GM20000 (cell line): ENCODE measurements at regions not wholly inside any gene's neighbourhood (a gene's known extent, or its start where the extent isn't known, plus 50 kb on each side); places are given as distances from the start of the nearest gene placed in this dataset.

Source experiments
- DNase-seq: peaks from one replicate; pipeline ENCODE4 v3.0.0; 2012; ENCODE audit warnings: low spot score
- TF ChIP-seq, protein P1 (sequence below): IDR thresholded peaks from 2 replicates; pipeline ENCODE4 v1.5.1; 2012; ENCODE audit warnings: mild to moderate bottlenecking, control low read depth; ENCODE audit errors: extremely low read depth, missing control alignments

DNA sequence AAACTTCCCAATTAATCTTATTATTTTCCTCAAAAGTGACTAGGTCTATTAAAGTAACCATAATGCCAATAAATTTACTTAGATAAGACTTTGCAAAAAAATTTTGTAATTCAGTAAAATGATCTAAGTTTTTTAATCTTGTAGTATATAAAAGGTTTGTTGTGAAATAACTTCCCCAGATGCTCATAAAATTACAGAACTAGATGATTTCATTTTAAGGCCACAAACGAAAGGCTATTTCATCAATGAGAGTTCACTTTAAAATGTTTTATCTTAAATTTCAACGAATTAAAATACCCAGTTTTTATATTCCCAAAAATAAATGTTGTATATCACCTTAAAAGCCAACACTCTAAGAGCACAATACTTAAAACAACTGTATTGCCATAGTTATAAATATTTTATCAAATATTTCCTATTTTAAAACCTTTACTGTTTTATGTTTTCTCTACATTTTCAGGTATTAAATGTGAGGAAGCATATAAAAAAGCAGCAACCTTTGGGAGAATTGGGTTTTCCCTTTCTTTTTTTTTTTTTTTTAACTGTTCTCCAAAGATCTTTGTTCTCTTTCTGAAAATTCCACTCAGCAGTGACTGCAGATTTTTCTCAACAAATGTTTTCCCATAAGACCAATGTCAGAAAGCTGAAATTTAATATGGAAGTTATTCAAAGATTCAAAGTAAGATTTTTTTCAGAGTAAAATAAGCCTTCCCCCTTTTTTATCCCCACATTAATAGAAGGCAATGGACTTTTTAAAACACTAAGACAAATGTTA is 169.9 kb downstream of the CYB561 start:
- no peak for DNase-seq
- TF ChIP-seq, protein P1, sequence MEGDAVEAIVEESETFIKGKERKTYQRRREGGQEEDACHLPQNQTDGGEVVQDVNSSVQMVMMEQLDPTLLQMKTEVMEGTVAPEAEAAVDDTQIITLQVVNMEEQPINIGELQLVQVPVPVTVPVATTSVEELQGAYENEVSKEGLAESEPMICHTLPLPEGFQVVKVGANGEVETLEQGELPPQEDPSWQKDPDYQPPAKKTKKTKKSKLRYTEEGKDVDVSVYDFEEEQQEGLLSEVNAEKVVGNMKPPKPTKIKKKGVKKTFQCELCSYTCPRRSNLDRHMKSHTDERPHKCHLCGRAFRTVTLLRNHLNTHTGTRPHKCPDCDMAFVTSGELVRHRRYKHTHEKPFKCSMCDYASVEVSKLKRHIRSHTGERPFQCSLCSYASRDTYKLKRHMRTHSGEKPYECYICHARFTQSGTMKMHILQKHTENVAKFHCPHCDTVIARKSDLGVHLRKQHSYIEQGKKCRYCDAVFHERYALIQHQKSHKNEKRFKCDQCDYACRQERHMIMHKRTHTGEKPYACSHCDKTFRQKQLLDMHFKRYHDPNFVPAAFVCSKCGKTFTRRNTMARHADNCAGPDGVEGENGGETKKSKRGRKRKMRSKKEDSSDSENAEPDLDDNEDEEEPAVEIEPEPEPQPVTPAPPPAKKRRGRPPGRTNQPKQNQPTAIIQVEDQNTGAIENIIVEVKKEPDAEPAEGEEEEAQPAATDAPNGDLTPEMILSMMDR, result no peak

GRCh38 chr17:63276821-63277220 is 169.3 kb downstream of the CYB561 start:
- TF ChIP-seq, protein P1, result no peak
- DNase-seq, result no peak

DNA sequence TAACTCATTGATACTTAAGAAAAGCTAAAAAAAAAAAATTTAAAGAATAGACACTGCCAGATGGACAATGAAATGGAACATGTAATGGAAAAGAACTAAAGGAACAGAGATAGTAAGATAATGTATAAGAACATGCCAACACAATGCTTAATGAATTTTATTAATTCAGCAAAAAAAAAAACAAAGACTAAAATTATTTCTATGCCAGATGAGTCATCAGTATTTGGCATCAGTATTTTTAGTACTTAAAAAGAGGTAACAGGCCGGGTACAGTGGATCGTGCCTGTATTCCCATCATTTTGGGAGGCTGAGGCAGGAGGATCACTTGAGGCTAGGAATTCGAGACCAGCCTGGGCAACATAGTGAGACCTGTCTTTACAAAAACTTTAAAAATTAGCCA is 168.5 kb downstream of the CYB561 start:
- DNase-seq, result no peak

GRCh38 chr17:63278728-63279442 is 167.2 kb downstream of the CYB561 start:
- no peak for DNase-seq
- TF ChIP-seq, protein P1, result no peak

More for the DNA sequence above, 168.5 kb downstream of the CYB561 start:
- TF ChIP-seq, protein P1, result no peak

DNA sequence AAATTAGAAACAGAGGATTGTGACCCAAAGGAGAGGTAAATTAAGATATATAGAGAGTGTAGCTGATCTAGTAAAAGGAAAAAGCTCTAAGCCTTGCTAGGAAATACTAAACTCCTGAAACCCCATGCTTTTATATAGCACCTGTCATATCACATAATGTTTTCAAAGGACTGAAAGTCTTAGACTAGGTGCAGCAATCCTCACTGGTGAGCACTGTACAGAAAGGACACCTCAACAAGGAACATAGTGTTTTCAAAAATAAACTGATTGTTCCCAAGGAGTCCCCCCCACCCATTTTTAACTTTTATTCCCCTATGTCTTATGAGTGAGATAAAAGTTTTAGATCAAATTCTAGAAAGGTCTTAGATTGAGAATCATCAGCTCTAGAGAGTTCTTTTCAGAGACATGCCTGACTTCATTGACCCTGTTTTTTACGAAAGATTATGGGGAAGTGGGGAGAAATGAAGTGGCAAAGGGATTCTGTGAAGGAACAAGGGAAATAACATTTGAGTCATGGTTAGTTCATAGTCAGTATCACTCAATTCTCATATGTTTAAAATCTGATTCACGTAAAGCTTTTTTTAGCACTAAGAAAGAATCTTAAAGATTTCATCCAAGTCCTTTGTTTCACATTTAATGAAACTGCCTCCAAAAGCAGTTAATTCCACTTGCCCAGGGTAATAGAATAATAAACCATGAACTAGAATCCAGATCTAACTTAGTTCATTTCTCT is 166.4 kb downstream of the CYB561 start:
- no peak for DNase-seq
- TF ChIP-seq, protein P1, result no peak

DNA sequence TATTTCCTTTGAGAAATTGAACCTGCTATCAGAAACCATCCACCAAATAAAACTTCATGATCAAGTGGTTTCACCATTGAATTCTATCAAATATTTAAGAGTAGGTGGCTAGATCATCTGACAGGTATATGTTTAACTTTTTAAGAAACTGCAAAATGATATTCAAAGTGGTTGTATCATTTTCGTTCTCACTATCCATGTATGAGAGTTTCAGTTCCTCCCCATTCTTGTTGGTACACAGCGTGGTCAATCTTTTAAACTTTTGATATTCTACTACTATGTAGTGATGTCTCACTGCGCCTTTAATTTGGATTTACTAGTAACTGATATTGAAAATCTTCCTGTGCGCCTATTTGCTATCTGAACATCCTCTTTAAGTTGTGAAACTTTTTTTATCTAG is 163.7 kb downstream of the CYB561 start:
- TF ChIP-seq, protein P1, result no peak
- DNase-seq, result peak; percentile 7

DNA sequence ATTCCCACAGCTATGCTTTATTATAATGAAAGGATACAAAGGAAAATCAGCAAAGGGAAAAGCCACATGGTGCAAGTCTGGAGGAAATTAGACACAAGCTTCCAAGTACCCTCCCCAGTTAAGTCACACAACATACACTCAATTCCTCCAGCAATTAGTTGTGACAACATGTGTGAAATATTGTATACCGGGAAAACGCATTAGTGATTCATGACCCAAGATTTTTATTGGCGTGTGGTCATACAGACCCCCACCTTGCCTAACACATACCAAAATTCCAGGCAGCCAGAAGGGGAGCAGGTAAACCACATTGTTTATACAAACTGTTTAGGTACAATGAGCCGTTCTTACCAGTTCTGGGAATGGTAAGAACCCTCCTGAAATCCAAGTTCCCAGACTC is 160.6 kb downstream of the CYB561 start:
- DNase-seq, result no peak
- TF ChIP-seq, protein P1, result no peak
